ENCODE measurements at regions not wholly inside any gene's neighbourhood (a gene's known extent, or its start where the extent isn't known, plus 50 kb on each side); places are given as distances from the start of the nearest gene placed in this dataset.

GRCh38 chr9:14542071-14542470 is 151.2 kb downstream of the ZDHHC21 start:
- TF ChIP-seq, protein P1, sequence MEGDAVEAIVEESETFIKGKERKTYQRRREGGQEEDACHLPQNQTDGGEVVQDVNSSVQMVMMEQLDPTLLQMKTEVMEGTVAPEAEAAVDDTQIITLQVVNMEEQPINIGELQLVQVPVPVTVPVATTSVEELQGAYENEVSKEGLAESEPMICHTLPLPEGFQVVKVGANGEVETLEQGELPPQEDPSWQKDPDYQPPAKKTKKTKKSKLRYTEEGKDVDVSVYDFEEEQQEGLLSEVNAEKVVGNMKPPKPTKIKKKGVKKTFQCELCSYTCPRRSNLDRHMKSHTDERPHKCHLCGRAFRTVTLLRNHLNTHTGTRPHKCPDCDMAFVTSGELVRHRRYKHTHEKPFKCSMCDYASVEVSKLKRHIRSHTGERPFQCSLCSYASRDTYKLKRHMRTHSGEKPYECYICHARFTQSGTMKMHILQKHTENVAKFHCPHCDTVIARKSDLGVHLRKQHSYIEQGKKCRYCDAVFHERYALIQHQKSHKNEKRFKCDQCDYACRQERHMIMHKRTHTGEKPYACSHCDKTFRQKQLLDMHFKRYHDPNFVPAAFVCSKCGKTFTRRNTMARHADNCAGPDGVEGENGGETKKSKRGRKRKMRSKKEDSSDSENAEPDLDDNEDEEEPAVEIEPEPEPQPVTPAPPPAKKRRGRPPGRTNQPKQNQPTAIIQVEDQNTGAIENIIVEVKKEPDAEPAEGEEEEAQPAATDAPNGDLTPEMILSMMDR (IDR thresholded peaks at IDR 0.05; ENCODE audit: insufficient read depth, low read depth, low read length): no peak
- TF ChIP-seq EZH2 (IDR thresholded peaks at IDR 0.05; ENCODE audit: insufficient read depth, low read length): no peak
